ENCODE measurements at regions not wholly inside any gene's neighbourhood (a gene's known extent, or its start where the extent isn't known, plus 50 kb on each side); places are given as distances from the start of the nearest gene placed in this dataset.
"Not testable (repeated sequence)": the region's sequence is repeated elsewhere in the genome, so short reads cannot be mapped to it uniquely, and the experiment has no call there.

GRCh38 chr6:54559136-54559535 lies 250.9 kb downstream of the TINAG start:
- no peak for DNase-seq

- DNase-seq = not testable (repeated sequence)
These were observed 255.9 kb downstream of the TINAG start for GRCh38 chr6:54564188-54564587.

GRCh38 chr6:54574671-54575070 lies 266.4 kb downstream of the TINAG start:
- no peak for DNase-seq

GRCh38 chr6:54578261-54578660 lies 268.3 kb upstream of the FAM83B start:
- no peak for DNase-seq

- DNase-seq = no peak
These were observed 267.6 kb upstream of the FAM83B start for GRCh38 chr6:54579011-54579410.

GRCh38 chr6:54586251-54586650 lies 260.3 kb upstream of the FAM83B start:
- no peak for DNase-seq

GRCh38 chr6:54587277-54587676 lies 259.3 kb upstream of the FAM83B start:
- DNase-seq = no peak

- DNase-seq = no peak
These were observed 258.4 kb upstream of the FAM83B start for GRCh38 chr6:54588176-54588575.

- DNase-seq = no peak
These were observed 250.7 kb upstream of the FAM83B start for GRCh38 chr6:54595844-54596243.

GRCh38 chr6:54598787-54599313 lies 247.7 kb upstream of the FAM83B start:
- DNase-seq = no peak

- DNase-seq = no peak
These were observed 244.8 kb upstream of the FAM83B start for GRCh38 chr6:54601600-54602300.

- DNase-seq = no peak
These were observed 244.0 kb upstream of the FAM83B start for GRCh38 chr6:54602591-54602990.

GRCh38 chr6:54609981-54610380 lies 236.6 kb upstream of the FAM83B start:
- DNase-seq = no peak

- DNase-seq = no peak
These were observed 233.0 kb upstream of the FAM83B start for GRCh38 chr6:54613596-54613995.

GRCh38 chr6:54614499-54615195 lies 231.9 kb upstream of the FAM83B start:
- no peak for DNase-seq

- DNase-seq = no peak
These were observed 228.8 kb upstream of the FAM83B start for GRCh38 chr6:54617730-54618129.

- no peak for DNase-seq
These were observed 228.0 kb upstream of the FAM83B start for GRCh38 chr6:54618572-54618971.

- DNase-seq = no peak
These were observed 227.5 kb upstream of the FAM83B start for GRCh38 chr6:54619102-54619501.

- DNase-seq = no peak
These were observed 225.3 kb upstream of the FAM83B start for GRCh38 chr6:54621285-54621684.

GRCh38 chr6:54624216-54624615 lies 222.4 kb upstream of the FAM83B start:
- DNase-seq = no peak

GRCh38 chr6:54624779-54625178 lies 221.8 kb upstream of the FAM83B start:
- no peak for DNase-seq

GRCh38 chr6:54629131-54629530 lies 217.4 kb upstream of the FAM83B start:
- DNase-seq = no peak

GRCh38 chr6:54632984-54633565 lies 213.5 kb upstream of the FAM83B start:
- no peak for DNase-seq

Measured in anterior cingulate cortex (tissue), 58 donors.